NCI-H748 treated with DMSO at 0.1 percent for 48 hours (cell line): ENCODE measurements at regions not wholly inside any gene's neighbourhood (a gene's known extent, or its start where the extent isn't known, plus 50 kb on each side); places are given as distances from the start of the nearest gene placed in this dataset.
"Not testable (repeated sequence)": the region's sequence is repeated elsewhere in the genome, so short reads cannot be mapped to it uniquely, and the experiment has no call there.

Source experiments
- DNase-seq: peaks from one replicate; lab custom pipeline; 2025; lab: John Stamatoyannopoulos, UW

GRCh38 chr12:11978726-11979384 lies 91.9 kb upstream of the BCL2L14 start:
- DNase-seq, result no peak

DNA sequence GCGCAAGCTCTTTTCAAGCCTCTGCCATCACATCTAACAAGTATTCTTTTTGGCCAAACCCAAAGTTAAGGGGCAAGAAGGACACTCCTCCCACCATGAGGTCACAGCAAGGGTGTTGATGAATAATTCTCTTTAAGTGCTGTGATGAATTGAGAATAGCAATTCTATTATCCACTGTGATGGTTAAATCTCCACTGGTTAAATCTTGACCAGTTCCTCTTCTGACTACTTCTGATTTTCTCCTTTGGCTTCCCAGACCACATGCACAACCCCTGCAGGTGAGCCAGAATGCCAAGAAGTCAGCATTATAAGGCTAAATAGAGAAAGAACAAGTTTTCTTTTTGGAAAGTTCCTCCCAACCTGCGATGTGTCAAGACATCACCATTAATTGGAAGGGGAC lies 90.6 kb upstream of the BCL2L14 start:
- no peak for DNase-seq

DNA sequence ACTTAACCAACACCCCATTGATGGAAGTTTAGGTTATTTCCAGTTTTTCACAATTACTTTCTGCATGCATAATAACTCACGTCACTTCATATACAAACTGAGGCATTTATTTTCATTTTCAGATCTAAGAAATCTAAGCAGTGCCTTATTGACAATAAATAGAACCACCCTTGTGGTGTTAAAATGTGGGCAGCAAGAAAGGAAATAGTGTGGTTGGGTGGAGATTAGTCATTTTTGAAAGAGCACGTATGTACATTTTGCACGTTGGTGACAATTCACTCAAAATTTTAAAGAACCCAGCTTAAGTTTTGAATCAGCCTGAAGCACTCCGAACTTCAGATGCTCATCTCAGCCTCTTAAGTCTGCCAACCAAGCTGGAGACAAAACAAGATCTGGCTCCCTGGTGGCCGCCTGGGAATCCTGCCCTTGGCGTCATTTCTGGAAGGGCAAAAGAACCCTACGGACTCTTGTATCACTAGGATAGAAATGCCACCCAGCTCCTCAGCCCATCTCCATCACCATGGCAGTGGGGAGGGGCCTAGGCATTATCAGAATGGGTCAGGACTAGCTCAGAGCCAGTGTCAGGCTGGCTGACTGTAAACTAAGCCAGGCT lies 89.5 kb upstream of the BCL2L14 start:
- no peak for DNase-seq

- no peak for DNase-seq
These were observed 86.3 kb upstream of the BCL2L14 start for GRCh38 chr12:11984417-11984816.

- no peak for DNase-seq
These were observed 84.6 kb upstream of the BCL2L14 start for GRCh38 chr12:11986165-11986564.

GRCh38 chr12:11987901-11988300 lies 82.8 kb upstream of the BCL2L14 start:
- DNase-seq, result no peak

DNA sequence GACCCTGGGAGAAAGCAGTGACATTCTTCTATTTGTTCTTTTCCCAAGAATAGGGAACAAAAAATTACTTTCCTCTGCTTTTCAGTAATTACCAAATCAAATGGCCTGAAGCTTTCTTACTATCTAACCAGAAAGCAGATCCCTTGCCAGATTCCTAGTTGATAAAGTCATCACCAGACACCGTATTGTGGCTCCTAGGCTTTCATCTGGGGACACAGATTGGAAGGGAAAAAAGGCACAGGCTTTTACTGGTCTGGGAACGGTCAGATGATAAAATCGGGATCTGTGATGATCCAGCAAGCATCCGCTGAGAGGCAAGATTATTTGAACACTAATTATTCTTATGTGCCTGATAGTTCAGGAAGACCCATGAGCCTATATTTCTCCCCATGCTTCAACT lies 79.1 kb upstream of the BCL2L14 start:
- DNase-seq, result no peak

DNA sequence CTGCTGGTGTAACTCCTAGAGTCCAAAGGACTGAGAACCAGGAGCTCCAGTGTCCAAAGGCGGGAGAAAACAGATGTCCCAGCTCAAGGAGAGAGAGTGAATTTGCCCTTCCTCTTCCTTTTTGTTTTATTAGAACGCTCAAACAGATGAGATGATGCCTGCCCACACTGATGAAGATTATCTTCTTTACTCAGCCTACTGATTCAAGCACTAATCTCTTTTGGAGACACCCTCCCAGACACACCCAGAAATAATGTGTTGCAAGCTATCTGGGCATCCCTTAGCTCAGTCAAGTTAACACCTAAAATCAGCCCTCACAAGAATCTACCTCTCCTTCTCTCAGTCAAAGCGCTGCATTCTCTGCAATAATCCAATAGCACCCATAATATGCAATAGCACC lies 78.2 kb upstream of the BCL2L14 start:
- DNase-seq, result no peak

DNA sequence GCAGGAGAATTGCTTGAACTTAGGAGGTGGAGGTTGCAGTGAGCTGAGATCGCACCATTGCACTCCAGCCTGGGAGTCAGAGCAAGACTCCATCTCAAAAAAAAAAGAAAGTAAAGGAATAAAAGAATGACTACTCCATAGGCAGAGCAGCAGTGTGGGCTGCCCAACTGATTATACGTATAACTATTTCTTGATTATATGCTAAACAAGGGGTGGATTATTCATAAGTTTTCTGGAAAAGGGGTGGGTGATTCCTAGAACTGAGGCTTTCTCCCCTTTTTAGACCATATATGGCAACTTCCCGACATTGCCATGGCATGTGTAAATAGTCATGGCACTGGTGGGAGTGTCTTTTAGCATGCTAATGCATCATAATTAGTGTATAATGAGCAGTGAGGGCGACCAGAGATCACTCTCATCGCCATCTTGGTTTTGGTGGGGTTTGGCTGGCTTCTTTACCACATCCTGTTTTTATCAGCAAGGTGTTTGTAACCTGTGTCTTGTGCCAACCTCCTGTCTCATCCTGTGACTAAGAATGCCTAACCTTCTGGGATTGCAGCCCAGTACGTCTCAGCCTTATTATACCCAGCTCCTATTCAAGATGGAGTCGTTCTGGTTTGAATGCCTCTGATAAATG lies 72.3 kb upstream of the BCL2L14 start:
- DNase-seq, result not testable (repeated sequence)

- DNase-seq, result no peak
These were observed 71.8 kb upstream of the BCL2L14 start for GRCh38 chr12:11998944-11999315.

DNA sequence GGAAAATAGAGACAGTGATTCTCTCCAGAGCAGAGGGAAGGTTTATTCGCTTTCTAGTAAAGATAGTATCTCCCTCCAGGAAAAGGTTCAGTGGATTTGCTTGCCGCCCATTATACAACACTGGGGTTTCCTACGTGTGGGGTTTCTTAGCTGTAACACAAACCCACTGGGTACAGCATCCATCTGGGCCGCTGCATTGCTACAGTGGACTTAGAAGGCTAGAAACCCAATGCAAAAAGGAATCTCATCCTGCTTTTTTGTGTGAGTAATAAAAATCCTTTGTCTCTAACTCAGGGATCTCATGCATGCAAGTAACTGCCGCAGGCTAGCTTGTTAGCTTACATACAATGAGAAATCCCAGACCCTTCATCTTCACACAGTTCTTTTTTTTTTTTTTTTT lies 67.1 kb upstream of the BCL2L14 start:
- DNase-seq, result no peak

DNA sequence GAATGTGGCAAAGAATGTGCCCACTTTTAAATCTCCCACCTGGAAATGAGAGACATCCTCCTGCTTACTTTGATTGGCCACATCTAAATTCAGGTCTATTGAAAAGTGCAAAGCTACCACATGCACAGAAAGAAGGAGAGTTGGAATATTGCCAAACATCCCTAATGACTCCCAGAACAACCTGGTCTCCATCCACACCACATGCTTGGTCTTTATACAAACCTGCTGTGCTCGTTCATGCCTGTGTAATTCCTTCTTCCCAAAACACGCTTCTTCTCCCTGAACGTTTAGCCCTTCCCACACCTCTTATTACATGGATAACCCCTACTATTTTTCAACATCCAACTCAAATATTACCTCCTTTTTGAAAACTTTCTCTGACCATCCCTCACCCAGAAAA lies 66.2 kb upstream of the BCL2L14 start:
- peak; percentile 1 for DNase-seq

DNA sequence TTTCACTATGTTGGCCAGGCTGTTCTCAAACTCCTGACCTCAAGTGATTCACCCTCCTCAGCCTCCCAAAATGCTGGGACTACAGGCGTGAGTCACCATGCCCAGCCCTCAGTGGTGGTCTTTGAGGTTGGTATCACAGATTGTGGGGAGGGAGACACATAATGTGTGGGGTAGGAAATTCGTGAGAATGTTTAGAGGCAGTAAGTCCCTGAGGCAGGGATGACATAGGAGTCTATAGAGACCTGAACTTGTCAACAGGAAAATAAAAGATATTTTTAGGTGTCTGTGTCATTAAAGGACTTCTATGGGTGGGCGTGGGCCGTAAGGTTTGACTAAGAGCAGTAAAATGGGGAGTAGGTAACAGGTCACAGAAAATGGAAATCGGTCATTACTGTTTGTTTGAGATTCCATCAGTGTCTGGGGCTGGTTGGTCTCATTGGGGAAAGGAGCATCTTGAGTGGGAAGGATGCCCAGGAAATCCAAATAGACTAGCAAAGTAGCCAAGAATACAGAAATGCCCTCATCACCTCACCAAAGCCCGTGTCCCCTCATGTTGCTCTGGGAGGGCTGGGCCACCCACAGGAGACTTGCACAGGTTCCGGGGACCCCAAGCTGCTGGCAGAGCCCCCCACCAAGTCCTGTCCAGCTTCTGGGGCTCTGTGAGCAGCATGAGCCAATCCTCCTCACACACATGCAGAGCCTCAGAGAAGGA lies 63.6 kb upstream of the BCL2L14 start:
- no peak for DNase-seq

DNA sequence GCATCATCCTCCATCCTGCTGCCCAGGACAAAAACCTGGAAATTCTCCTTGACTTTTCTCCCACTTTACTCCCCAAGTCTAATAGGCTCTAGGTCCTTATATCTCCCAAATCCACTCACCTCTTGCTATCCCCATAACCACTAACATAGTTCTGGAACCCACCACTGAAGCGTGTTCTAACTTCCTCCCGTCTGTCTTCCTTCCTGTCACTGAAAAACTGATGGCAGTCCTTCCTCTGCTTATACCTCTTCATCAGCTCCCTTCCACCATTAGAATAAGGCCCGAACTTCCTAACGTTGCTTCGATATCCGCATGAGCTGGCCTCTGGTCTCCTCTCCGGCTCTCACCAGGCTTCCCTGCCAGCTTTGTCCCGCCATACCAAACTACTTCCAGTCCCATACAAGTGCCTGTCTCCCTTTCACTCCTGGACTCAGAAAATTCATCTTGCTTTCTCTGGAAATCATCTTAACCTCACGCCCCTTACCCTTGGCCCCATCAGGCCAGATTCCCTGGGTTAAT lies 63.0 kb upstream of the BCL2L14 start:
- no peak for DNase-seq

- DNase-seq, result no peak
These were observed 62.4 kb upstream of the BCL2L14 start for GRCh38 chr12:12008232-12008850.

DNA sequence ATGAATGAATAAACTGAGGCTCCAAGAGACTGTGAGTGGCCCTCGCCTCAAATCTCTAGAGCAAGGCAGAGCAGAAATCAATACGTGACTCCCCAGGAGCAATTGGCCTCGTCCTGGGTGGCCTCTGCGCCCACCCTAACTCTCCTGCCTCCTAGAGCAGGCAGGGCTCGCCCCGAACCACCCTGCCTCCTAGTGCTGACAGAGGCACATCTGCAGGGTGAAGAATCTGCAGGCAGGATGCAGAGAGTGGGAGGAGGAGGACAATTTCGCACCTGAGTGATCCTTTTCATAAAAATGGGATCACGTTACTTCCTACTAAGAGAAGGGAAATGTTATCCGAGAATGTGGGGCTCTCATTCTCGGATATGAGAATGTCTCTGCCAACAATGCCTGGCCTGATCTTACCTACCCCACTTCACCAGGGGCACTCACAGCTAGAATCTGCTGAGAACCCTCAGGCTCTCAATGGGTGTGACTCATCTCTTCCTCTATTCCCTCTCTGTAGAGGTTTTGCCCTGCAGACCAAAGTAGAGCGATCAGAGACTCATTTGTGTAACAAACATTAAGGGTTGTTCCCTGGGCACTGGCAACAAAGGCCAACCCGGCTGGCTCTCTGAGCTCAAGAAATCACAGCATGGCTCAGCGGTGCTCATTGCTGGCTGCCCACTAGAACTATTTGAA lies 61.7 kb upstream of the BCL2L14 start:
- DNase-seq, result peak; percentile 48

- DNase-seq, result not testable (repeated sequence)
These were observed 60.9 kb upstream of the BCL2L14 start for GRCh38 chr12:12009749-12010276.

GRCh38 chr12:12010277-12011039 lies 60.3 kb upstream of the BCL2L14 start:
- no peak for DNase-seq

DNA sequence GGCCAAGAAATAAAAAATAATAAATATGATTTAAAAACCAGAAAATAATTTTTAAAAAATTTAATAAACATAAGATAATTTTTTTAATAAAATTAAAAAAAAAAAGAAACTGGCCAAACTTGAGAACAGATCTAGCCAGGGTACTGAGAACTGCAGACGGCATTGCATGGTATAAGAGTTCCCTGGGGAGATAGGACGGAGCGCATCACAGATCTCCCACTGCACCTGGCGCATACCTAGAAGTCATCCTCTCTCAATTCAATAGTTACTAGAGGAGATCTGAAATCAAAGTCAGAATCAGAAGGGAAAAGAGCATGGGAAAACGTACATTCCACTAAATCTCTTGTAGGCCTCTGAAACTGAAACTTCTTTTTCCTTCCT lies 58.9 kb upstream of the BCL2L14 start:
- DNase-seq, result no peak

DNA sequence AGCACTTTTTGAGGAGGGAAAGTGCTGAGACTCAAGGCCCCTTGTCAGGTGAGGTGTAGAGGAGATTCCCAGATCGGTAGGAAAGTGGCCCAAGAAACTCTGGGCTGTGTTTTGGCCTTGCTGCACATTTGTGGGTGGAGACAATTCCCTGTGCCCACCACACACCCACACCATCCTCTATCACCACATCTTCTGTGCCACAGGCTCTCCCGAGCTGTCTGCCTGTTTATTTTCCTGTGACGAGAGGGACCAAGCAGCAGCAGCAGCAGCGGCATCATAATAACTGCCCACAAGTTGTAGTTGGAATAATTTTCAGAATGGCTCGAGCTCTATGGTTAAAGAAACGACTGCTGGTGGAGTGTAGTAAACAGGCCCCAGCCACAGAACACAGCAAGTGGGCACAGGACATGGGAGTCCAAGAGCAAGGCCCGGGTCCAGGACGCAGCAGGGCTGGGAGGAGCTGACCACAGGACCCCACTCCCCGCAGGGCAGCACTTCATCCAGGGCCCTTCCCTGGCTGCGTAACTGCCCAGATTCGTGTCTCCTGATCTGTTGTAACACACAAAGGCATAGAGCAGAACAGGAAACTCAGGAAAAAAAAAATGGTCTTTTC lies 55.6 kb upstream of the BCL2L14 start:
- no peak for DNase-seq
